Heart right ventricle (tissue), 16 donors: ENCODE measurements at regions not wholly inside any gene's neighbourhood (a gene's known extent, or its start where the extent isn't known, plus 50 kb on each side); places are given as distances from the start of the nearest gene placed in this dataset.
A peak's percentile ranks its signal among the peaks of the same experiment; 100 is the strongest.

Experiments used
- ATAC-seq, 8 donors: fragments of 200-7000 bp; cut with Tn5 transposase; one replicate each; pipeline ENCODE4 v1.9.1; 2020; ENCODE audit warnings: mild to moderate bottlenecking in 8 of 8, moderate library complexity in 8 of 8, moderate number of reproducible peaks in 1 of 8
- DNase-seq, 2 donors: peaks; one replicate each; pipeline ENCODE4 v3.0.0-alpha.2; 2020
- H3K27ac ChIP-seq, 10 donors: fragments of 200-600 bp; sonication (generic) in 2 of 10; one replicate each; pipeline versions ENCODE4 v1.5.0 to v1.8.0; 2020 to 2022; ENCODE audit warnings: mild to moderate bottlenecking in 3 of 10
- H3K27me3 ChIP-seq, 7 donors: fragments of 200-600 bp; one replicate each; pipeline ENCODE4 v1.8.0; 2021 to 2022; ENCODE audit warnings: mild to moderate bottlenecking in 2 of 7
- H3K36me3 ChIP-seq, 9 donors: fragments of 200-600 bp; sonication (generic) in 1 of 9; one replicate each; pipeline versions ENCODE4 v1.5.0 to v1.8.0; 2020 to 2022; ENCODE audit warnings: mild to moderate bottlenecking in 2 of 9
- H3K4me1 ChIP-seq, 9 donors: fragments of 200-600 bp; sonication (generic) in 1 of 9; one replicate each; pipeline versions ENCODE4 v1.5.0 to v1.8.0; 2020 to 2022; ENCODE audit warnings: mild to moderate bottlenecking in 4 of 9
- H3K4me3 ChIP-seq, 10 donors: fragments of 200-600 bp; sonication (generic) in 2 of 10; one replicate each; pipeline versions ENCODE4 v1.5.0 to v1.8.0; 2020 to 2022; ENCODE audit warnings: mild to moderate bottlenecking in 7 of 10, moderate library complexity in 2 of 10
- H3K9me3 ChIP-seq, 11 donors: fragments of 200-600 bp in 10 of 11; sonication (generic) in 2 of 11; one replicate each; pipeline versions ENCODE4 v1.5.0 to v1.8.0; 2013 to 2022; ENCODE audit warnings: mild to moderate bottlenecking in 2 of 11, control low read depth in 1 of 11, moderate library complexity in 1 of 11
- WGBS, 2 donors: extraction: QIAGEN DNeasy Blood & Tissue Kit; methylation state at CpG; one replicate each; pipeline ENCODE4 v1.1.7; 2013; ENCODE audit warnings: inconsistent platforms in 1 of 2; 5-methylcytosine and 5-hydroxymethylcytosine counted together
- intact Hi-C, 10 donors: fragments of 100-400 bp; cut with DNase I; formaldehyde crosslinking; loops; one replicate each; pipeline versions ENCODE4 v1.11.1 to v1.14.2; 2022
- TF ChIP-seq, protein P1 (sequence below), 9 donors: fragments of 200-600 bp; sonication (generic) in 2 of 9; IDR thresholded peaks; one replicate each; pipeline versions ENCODE4 v1.5.0 to v1.8.0; 2021 to 2022; ENCODE audit warnings: antibody characterized with exemption in 9 of 9, mild to moderate bottlenecking in 5 of 9, moderate library complexity in 1 of 9
- donor health status: Arrhythmogenic right ventricular cardiomyopathy.
- donor health status: ischemic (EF 13 %, LVEDD 7.1; RV severe dilation, severe dysfunction).
- donor health status: healthy with polysubstance abuse.
- donor health status: DM: no; HTN: yes; CAD: no.
- donor health status: DM: no; HTN: no; CAD: no.
- donor health status: ischemic (EF 25% LVEDD 6.9; RV normal size, moderate dysfunction).
- donor health status: ischemic (EF 25% LVEDD 5.7; RV mildly dilated, moderate dysfunction).
- donor health status: healthy.
- donor health status: DM: yes; HTN: yes; CAD: no.
- donor health status: Ischemic cardiomyopathy.
- donor health status: ischemic (EF 35%, LVEDD 5.7; RV mildly dilated, moderate dysfunction).
- donor health status: nonischemic (EF 11% LVEDD 7.7; RV severe dilation, severe dysfunction).
- donor health status: DM: yes; HTN: yes; CAD: no.
- donor health status: PGD.
- donor health status: ischemic (EF 29% LVEDD 5.4; RV normal size, mild dysfunction).
- donor health status: nonischemic (EF 23%, LVEDD 6.1; RV moderate dilation, normal function).

- TF ChIP-seq, protein P1, sequence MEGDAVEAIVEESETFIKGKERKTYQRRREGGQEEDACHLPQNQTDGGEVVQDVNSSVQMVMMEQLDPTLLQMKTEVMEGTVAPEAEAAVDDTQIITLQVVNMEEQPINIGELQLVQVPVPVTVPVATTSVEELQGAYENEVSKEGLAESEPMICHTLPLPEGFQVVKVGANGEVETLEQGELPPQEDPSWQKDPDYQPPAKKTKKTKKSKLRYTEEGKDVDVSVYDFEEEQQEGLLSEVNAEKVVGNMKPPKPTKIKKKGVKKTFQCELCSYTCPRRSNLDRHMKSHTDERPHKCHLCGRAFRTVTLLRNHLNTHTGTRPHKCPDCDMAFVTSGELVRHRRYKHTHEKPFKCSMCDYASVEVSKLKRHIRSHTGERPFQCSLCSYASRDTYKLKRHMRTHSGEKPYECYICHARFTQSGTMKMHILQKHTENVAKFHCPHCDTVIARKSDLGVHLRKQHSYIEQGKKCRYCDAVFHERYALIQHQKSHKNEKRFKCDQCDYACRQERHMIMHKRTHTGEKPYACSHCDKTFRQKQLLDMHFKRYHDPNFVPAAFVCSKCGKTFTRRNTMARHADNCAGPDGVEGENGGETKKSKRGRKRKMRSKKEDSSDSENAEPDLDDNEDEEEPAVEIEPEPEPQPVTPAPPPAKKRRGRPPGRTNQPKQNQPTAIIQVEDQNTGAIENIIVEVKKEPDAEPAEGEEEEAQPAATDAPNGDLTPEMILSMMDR (IDR thresholded peaks at IDR 0.05) = no peak
- intact Hi-C loops = no loop called here
Observed at GRCh38 chr5:28523888-28524635, 1485.7 kb upstream of the CDH9 start.

GRCh38 chr5:28523416-28523815 is 1485.0 kb upstream of the CDH9 start:
- TF ChIP-seq, protein P1 (IDR thresholded peaks at IDR 0.05) = no peak
- H3K4me3 ChIP-seq = no peak overlapping the region
- peaks cover 0 to 5% (median 0%) of the 10 kb centered on the region in 9 donors for H3K4me1 ChIP-seq
- intact Hi-C loops = no loop called here
- no peak for DNase-seq
- no peaks in the 10 kb centered on the region for H3K27me3 ChIP-seq
- 86 to 93% methylated on average over 1 of the region's 1 CpG for WGBS, 2 donors
- H3K27ac ChIP-seq = no peak overlapping the region
- peaks cover 0 to 25% (median 0%) of the 10 kb centered on the region in 11 donors for H3K9me3 ChIP-seq
- no peak for ATAC-seq
- no peaks in the 10 kb centered on the region for H3K36me3 ChIP-seq

More at GRCh38 chr5:28523888-28524635, 1485.7 kb upstream of the CDH9 start:
- DNase-seq (no peak), ATAC-seq (peak in 6 of 8 donors; percentile 37 to 76 (median 60))
- H3K27ac ChIP-seq = no peak overlapping the region
- H3K27me3 ChIP-seq = no peaks in the 10 kb centered on the region
- WGBS, 2 donors = 58 to 70% methylated on average over 4 of the region's 4 CpGs
- peaks cover 0 to 32% (median 0%) of the 10 kb centered on the region in 11 donors for H3K9me3 ChIP-seq
- peaks cover 0 to 5% (median 0%) of the 10 kb centered on the region in 9 donors for H3K4me1 ChIP-seq
- no peak overlapping the region for H3K4me3 ChIP-seq
- H3K36me3 ChIP-seq = no peaks in the 10 kb centered on the region

- H3K9me3 ChIP-seq = peaks cover 0 to 28% (median 0%) of the 10 kb centered on the region in 11 donors
- WGBS, 2 donors = 46 to 59% methylated on average over 2 of the region's 2 CpGs
- H3K27me3 ChIP-seq = no peaks in the 10 kb centered on the region
- TF ChIP-seq, protein P1 (IDR thresholded peaks at IDR 0.05) = no peak
- ATAC-seq (no peak), DNase-seq (no peak)
- intact Hi-C loops = loop anchor here in 1 of 10 donors (5.0 kb wide), 1 partner anchor 210 kb away; no protein-coding TSS in a partner anchor
- no peaks in the 10 kb centered on the region for H3K4me1 ChIP-seq
- H3K36me3 ChIP-seq = no peaks in the 10 kb centered on the region
- no peak overlapping the region for H3K27ac ChIP-seq
- H3K4me3 ChIP-seq = no peak overlapping the region
Observed at GRCh38 chr5:28517691-28518090, 1479.3 kb upstream of the CDH9 start.

DNA sequence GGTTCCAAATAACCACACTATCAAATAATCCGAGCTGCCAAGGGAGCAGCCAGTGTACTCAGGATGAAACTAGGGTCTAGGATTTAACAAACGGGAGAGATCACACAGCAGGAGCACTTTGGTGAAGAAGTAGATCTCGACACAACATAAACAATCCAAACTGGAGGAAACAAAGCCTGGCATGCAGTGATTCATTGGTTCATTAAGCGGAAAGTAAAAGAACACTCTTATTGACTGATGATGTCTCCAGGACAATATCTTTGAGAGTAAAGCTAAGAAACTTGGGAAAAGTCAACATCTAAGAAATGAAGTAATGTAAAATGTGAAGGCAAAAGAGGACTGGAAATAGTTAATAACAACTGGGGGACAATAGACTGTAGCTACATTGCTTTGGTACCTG is 1478.3 kb upstream of the CDH9 start:
- H3K4me1 ChIP-seq = no peaks in the 10 kb centered on the region
- WGBS, 2 donors = 47 to 54% methylated on average over 4 of the region's 4 CpGs
- no peak for ATAC-seq
- no peak for DNase-seq
- intact Hi-C loops = loop anchor here in 1 of 10 donors (5.0 kb wide), 1 partner anchor 209 kb away; no protein-coding TSS in a partner anchor
- H3K4me3 ChIP-seq = no peak overlapping the region
- TF ChIP-seq, protein P1 (IDR thresholded peaks at IDR 0.05) = no peak
- no peaks in the 10 kb centered on the region for H3K36me3 ChIP-seq
- H3K9me3 ChIP-seq = peaks cover 0 to 28% (median 0%) of the 10 kb centered on the region in 11 donors
- no peaks in the 10 kb centered on the region for H3K27me3 ChIP-seq
- H3K27ac ChIP-seq = no peak overlapping the region
